ENCODE measurements at regions not wholly inside any gene's neighbourhood (a gene's known extent, or its start where the extent isn't known, plus 50 kb on each side); places are given as distances from the start of the nearest gene placed in this dataset.
"Not testable (repeated sequence)": the region's sequence is repeated elsewhere in the genome, so short reads cannot be mapped to it uniquely, and the experiment has no call there.

DNA sequence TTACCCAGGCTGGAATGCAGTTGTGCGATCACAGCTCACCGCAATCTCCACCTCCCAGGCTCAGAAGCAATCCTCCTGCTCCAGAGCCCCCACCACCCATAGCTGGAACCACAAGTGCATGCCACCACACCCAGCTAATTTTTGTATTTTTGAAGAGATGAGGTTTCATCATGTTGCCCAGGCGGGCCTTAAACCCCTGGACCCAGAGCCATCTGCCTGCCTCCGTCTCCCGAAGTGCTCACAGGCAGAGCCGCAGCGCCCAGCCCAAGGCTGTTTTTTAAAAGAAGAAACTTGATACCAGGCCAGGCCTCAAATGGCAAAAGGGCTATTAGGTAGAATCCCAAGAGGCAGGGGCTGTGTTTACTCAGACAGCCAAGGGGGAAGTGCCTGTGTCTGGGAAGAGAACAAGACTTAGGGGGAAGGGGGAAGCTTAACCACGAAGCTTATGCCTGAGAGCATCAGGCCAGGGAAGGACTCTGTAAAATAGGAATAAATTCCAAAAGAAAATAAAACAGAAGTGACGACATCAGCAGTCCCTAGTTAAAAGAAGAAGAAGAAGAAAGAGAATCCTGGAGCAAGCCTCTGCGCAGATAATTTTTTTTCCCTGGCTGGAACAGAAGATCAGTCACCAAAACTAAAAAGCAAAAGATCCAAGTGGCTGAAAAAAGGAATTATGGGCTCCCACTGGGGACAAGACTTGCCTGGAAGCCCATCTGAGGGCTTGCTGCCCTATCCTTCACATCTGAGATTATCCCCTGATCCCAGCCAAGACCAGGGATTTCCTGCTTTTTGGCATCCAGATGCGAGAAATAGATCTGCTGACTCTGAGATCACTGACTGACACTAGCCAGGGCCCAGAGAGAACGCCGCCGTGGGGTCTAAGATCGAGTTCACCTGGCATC, 170.5 kb downstream of the NDUFA12 start:
- Histone ChIP-seq H3K9ac (ENCODE audit: insufficient read length) (no peak overlapping the region), H3K27ac (no peak overlapping the region)
- DNase-seq (ENCODE audit: low read depth, low spot score), result peak; percentile 12

DNA sequence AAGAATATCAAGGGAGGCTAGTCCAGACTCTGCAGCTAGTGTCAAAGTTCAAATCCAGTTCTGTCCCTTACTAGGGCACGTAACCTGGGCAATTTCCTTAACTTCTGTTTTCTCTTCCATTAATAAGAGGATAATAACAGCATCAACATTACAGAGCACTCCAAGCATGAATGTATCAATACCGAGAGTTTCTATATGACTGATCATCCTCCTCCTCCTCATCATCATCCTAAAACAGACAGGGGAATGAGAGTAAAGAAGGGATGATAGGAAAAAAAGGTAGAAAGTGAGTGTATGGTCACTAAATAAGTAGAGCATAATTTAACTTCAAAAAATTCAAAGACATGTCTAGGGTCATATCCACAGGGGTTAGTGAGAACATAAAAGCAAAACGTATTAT, 171.4 kb downstream of the NDUFA12 start:
- no peak overlapping the region for H3K9ac ChIP-seq (ENCODE audit: insufficient read length)
- no peaks in the 10 kb centered on the region for H3K36me3 ChIP-seq (ENCODE audit: insufficient read depth, low read length)
- H3K4me3 ChIP-seq, result no peak overlapping the region
- no peak for DNase-seq (ENCODE audit: low read depth, low spot score)
- no peak overlapping the region for H3K27ac ChIP-seq
- no peak for TF ChIP-seq FOXP2 (optimal IDR thresholded peaks at IDR 0.05; ENCODE audit: control extremely low read depth, extremely low read length, insufficient read depth)
- no peak for TF ChIP-seq EZH2 (IDR thresholded peaks at IDR 0.05)
- no peak for TF ChIP-seq POLR2AphosphoS5 (IDR thresholded peaks at IDR 0.05; ENCODE audit: borderline replicate concordance, low read depth, low read length)
- no peaks in the 10 kb centered on the region for H3K9me3 ChIP-seq (ENCODE audit: low read depth, low read length)

More for the DNA sequence above, 170.5 kb downstream of the NDUFA12 start:
- no peaks in the 10 kb centered on the region for H3K9me3 ChIP-seq (ENCODE audit: low read depth, low read length)
- no peaks in the 10 kb centered on the region for H3K36me3 ChIP-seq (ENCODE audit: insufficient read depth, low read length)
- H3K4me3 ChIP-seq, result no peak overlapping the region
- TF ChIP-seq FOXP2 (optimal IDR thresholded peaks at IDR 0.05; ENCODE audit: control extremely low read depth, extremely low read length, insufficient read depth) (no peak), POLR2AphosphoS5 (IDR thresholded peaks at IDR 0.05; ENCODE audit: borderline replicate concordance, low read depth, low read length) (no peak), EZH2 (IDR thresholded peaks at IDR 0.05) (no peak)

DNA sequence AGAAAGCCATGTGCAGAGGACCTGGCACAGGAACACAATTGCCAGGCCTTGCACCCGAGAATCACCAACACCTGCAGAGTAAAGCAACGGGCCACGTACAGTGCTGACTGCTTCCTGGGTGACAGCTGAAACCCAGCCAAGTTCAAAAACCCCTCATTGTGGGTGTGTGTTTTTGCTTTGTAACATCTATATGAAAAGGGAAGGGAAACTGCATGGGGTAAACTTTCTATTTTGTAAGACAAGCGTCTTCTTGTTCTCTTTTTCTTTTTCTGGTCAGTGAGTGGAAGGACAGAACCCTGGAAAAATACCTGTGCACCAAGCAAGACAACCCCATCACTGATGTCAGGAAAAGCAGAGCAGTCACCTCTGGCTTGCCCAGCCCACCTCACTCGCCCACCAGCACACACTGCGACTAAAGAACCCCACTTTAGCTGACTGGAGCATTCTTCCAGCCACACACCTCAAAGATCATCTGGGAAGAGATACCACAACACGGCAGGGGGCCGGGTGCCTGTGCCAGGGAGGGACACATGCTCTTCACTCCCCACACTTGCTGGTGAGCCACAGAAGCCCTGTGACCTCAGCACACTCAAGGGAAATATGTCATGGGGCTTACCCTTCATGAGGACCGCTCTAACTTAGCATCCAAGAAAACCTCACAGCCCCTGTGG, 172.3 kb downstream of the NDUFA12 start:
- TF ChIP-seq FOXP2 (optimal IDR thresholded peaks at IDR 0.05; ENCODE audit: control extremely low read depth, extremely low read length, insufficient read depth) (no peak), EZH2 (IDR thresholded peaks at IDR 0.05) (no peak), POLR2AphosphoS5 (IDR thresholded peaks at IDR 0.05; ENCODE audit: borderline replicate concordance, low read depth, low read length) (no peak)
- Histone ChIP-seq H3K36me3 (ENCODE audit: insufficient read depth, low read length) (no peaks in the 10 kb centered on the region), H3K9me3 (ENCODE audit: low read depth, low read length) (no peaks in the 10 kb centered on the region), H3K4me3 (no peak overlapping the region), H3K9ac (ENCODE audit: insufficient read length) (no peak overlapping the region), H3K27ac (no peak overlapping the region)
- no peak for DNase-seq (ENCODE audit: low read depth, low spot score)

DNA sequence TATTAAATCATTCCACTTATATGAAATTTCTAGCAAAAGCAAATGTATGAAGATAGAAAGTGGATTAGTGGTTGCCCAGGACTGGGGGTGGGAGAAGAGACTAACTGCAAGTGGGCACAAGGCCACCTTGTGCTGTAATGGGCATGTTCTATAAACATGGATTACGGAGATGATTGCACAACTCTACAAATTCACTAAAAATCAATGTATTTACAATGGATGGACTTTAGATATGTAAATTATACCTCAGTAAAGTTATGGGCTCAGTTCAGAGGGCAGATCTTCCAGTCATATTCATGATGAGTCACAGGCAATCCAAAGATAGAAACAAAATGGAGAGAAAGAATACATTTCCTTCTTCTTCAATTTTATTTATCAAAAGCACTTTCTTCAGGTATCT, 173.9 kb downstream of the NDUFA12 start:
- no peaks in the 10 kb centered on the region for H3K36me3 ChIP-seq (ENCODE audit: insufficient read depth, low read length)
- H3K9ac ChIP-seq (ENCODE audit: insufficient read length), result no peak overlapping the region
- no peak overlapping the region for H3K4me3 ChIP-seq
- H3K27ac ChIP-seq, result no peak overlapping the region
- H3K9me3 ChIP-seq (ENCODE audit: low read depth, low read length), result no peaks in the 10 kb centered on the region
- DNase-seq (ENCODE audit: low read depth, low spot score), result no peak
- TF ChIP-seq EZH2 (IDR thresholded peaks at IDR 0.05) (no peak), POLR2AphosphoS5 (IDR thresholded peaks at IDR 0.05; ENCODE audit: borderline replicate concordance, low read depth, low read length) (no peak), FOXP2 (optimal IDR thresholded peaks at IDR 0.05; ENCODE audit: control extremely low read depth, extremely low read length, insufficient read depth) (no peak)

DNA sequence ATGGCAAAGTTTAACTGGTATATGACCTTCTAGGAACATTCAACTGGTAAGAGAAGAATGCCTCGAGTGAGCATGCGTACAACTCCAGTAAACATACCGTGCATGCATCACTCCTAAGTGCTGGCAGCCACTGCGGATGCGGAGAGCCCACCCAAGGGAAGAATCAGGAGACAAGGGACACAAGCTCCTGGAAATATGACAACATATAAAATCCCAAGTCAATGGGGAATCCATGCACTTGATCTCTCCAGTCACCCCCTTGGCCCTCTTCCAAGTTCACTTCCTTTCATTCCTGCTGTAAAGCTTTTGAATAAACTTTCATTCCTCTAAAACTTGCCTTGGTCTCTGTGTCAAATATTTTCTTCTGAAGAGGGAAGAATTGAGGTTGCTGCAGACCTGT, 168.7 kb upstream of the TMCC3 start:
- no peak overlapping the region for H3K4me3 ChIP-seq
- H3K9ac ChIP-seq (ENCODE audit: insufficient read length), result no peak overlapping the region
- DNase-seq (ENCODE audit: low read depth, low spot score), result no peak
- no peaks in the 10 kb centered on the region for H3K36me3 ChIP-seq (ENCODE audit: insufficient read depth, low read length)
- TF ChIP-seq POLR2AphosphoS5 (IDR thresholded peaks at IDR 0.05; ENCODE audit: borderline replicate concordance, low read depth, low read length) (no peak), EZH2 (IDR thresholded peaks at IDR 0.05) (no peak), FOXP2 (optimal IDR thresholded peaks at IDR 0.05; ENCODE audit: control extremely low read depth, extremely low read length, insufficient read depth) (no peak)
- no peak overlapping the region for H3K27ac ChIP-seq
- H3K9me3 ChIP-seq (ENCODE audit: low read depth, low read length), result no peaks in the 10 kb centered on the region; the same call in 1 of the 2 replicates

DNA sequence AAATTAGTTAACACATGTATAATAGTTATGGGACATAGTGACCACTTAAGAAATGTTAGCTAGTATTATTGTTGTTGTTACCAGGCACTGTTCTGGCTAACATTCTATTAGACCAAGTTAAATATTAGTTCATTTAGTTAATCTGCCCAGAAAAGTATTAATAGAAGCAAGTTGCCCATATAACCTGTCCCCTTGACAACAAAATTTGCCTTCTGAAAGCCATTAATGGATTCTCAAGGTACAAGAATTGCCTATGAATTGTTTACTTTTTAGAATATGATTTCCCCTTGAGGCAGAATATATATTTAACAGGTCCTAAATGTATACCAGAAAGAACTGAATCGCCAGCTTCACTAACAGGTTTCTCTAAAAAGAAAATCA, 167.3 kb upstream of the TMCC3 start:
- H3K4me3 ChIP-seq, result no peak overlapping the region
- peaks cover 10% of the 10 kb centered on the region; the same call in 1 of the 2 replicates for H3K9me3 ChIP-seq (ENCODE audit: low read depth, low read length)
- TF ChIP-seq EZH2 (IDR thresholded peaks at IDR 0.05) (no peak), POLR2AphosphoS5 (IDR thresholded peaks at IDR 0.05; ENCODE audit: borderline replicate concordance, low read depth, low read length) (no peak), FOXP2 (optimal IDR thresholded peaks at IDR 0.05; ENCODE audit: control extremely low read depth, extremely low read length, insufficient read depth) (no peak)
- no peak overlapping the region for H3K27ac ChIP-seq
- H3K9ac ChIP-seq (ENCODE audit: insufficient read length), result no peak overlapping the region
- H3K36me3 ChIP-seq (ENCODE audit: insufficient read depth, low read length), result no peaks in the 10 kb centered on the region
- DNase-seq (ENCODE audit: low read depth, low spot score), result no peak

DNA sequence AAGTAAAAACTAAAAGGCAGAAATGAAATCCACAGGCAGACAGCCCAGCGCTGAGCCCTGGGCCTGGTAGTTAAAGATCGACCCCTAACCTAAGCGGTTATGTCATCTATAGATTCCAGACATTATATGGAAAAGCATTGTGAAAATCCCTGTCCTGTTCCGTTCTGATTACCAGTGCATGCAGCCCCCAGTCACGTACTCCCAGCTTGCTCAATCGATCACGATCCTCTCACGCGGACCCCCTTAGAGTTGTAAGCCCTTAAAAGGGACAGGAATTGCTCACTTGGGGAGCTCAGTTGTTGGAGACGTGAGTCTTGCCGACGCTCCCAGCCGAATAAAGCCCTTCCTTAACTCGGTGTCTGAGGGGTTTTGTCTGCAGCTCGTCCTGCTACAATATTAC, 166.8 kb upstream of the TMCC3 start:
- not testable (repeated sequence) for DNase-seq (ENCODE audit: low read depth, low spot score); H3K4me3 ChIP-seq; H3K27ac ChIP-seq; H3K36me3 ChIP-seq (ENCODE audit: insufficient read depth, low read length); H3K9ac ChIP-seq (ENCODE audit: insufficient read length)
- peaks cover 10% of the 10 kb centered on the region; the same call in 1 of the 2 replicates for H3K9me3 ChIP-seq (ENCODE audit: low read depth, low read length)

DNA sequence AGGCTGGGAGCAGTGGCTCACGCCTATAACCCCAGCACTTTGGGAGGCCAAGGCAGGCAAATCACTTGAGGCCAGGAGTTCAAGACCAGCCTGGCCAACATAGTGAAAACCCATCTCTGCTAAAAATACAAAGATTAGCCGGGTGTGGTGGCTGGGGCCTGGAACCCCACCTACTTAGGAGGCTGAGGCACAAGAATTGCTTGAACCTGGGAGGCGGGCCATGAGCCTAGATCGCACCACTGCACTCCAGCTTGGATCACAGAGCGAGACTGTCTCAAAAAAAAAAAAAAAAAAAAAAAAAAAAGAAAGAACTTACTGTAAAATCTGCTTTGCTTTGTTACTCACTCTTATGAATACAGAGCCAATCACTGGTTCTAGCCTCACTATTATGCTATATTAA, 166.4 kb upstream of the TMCC3 start:
- H3K9ac ChIP-seq (ENCODE audit: insufficient read length); H3K36me3 ChIP-seq (ENCODE audit: insufficient read depth, low read length); H3K27ac ChIP-seq; DNase-seq (ENCODE audit: low read depth, low spot score); H3K4me3 ChIP-seq: not testable (repeated sequence)
- peaks cover 10% of the 10 kb centered on the region; the same call in 1 of the 2 replicates for H3K9me3 ChIP-seq (ENCODE audit: low read depth, low read length)

All from SK-N-MC (cell line).